ENCODE measurements at regions not wholly inside any gene's neighbourhood (a gene's known extent, or its start where the extent isn't known, plus 50 kb on each side); places are given as distances from the start of the nearest gene placed in this dataset.

DNA sequence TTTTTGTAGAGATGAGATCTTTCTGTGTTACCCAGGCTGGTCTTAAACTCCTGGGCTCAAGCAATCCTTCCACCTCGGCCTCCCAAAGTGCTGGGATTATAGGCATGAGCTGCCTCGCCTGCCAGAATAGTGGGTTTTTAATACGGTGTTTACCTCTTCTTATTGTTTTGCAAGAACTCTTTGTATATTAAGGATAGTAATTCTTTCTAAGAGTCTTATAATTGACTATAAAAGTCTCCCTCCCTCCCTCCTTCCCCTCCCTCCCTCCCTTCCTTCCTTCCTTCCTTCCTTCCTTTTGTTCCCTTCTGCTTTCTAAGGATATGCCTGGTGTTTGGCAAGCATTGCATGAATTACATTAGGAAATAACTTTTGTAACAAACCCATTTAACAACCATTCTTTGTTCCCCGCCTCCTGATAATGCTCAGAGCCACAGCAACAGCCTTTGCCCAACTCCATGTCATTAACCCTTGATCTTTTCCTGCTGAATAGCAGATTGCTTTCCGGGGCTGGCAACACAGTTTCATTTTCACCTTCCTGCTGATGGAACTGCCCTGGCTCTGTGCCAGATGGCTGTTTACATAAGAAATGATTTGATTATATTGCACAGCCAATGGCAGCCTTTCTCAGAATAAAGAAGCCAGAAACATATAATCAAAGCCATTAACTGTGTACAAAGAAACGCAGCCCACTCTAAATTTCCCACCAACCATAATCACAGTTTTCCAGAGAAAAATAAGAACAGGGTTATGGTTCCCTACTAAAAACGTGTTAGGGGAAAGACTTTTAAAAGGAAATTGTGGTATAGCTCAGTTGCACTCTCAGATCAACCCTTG lies 143.7 kb upstream of the PTPN1 start:
- peaks cover 2% of the 10 kb centered on the region for H3K27me3 ChIP-seq (ENCODE audit: control insufficient read depth, insufficient read depth, low read length)
- peaks cover 8 to 17% of the 10 kb centered on the region in 2 donors for H3K4me1 Mint-ChIP-seq
- no peaks in the 10 kb centered on the region for H3K36me3 ChIP-seq (ENCODE audit: control insufficient read depth, insufficient read depth, low read length)
- no peak overlapping the region for H3K4me3 ChIP-seq (ENCODE audit: low read length)
- WGBS (ENCODE audit: insufficient coverage), result 44% methylated on average over 4 of the region's 7 CpGs
- peaks cover 2 to 3% of the 10 kb centered on the region in 2 donors for H3K9me3 Mint-ChIP-seq
- peaks cover 30 to 54% of the 10 kb centered on the region in 2 donors for H3K27me3 Mint-ChIP-seq (ENCODE audit: low read depth in 2 of 2)
- peak in 1 of 2 donors; percentile 76 for DNase-seq
- no peak for ATAC-seq
- TF ChIP-seq CTCF (IDR thresholded peaks at IDR 0.05), result no peak
- H3K4me3 Mint-ChIP-seq, result no peak overlapping the region
- H3K4me1 ChIP-seq (ENCODE audit: control insufficient read depth, insufficient read depth, low read length), result peaks cover 3% of the 10 kb centered on the region
- no peak overlapping the region for H3K27ac Mint-ChIP-seq
- H3K36me3 Mint-ChIP-seq, result no peaks in the 10 kb centered on the region
- intact Hi-C loops (cut with micrococcal nuclease), result no loop called here
- H3K9me3 ChIP-seq (ENCODE audit: control insufficient read depth, insufficient read depth, low read length), result no peaks in the 10 kb centered on the region
- H3K27ac ChIP-seq (ENCODE audit: low read length), result no peak overlapping the region

- no peak for ATAC-seq
- Mint-ChIP-seq H3K4me1 (peaks cover 8 to 17% of the 10 kb centered on the region in 2 donors), H3K27me3 (ENCODE audit: low read depth in 2 of 2) (peaks cover 30 to 54% of the 10 kb centered on the region in 2 donors), H3K4me3 (no peak overlapping the region), H3K36me3 (no peaks in the 10 kb centered on the region), H3K9me3 (peaks cover 2 to 3% of the 10 kb centered on the region in 2 donors), H3K27ac (no peak overlapping the region)
- H3K4me3 ChIP-seq (ENCODE audit: low read length), result no peak overlapping the region
- WGBS (ENCODE audit: insufficient coverage), result 78% methylated on average over 5 of the region's 5 CpGs
- intact Hi-C loops (cut with micrococcal nuclease), result no loop called here
- DNase-seq, result no peak
- peaks cover 2% of the 10 kb centered on the region for H3K27me3 ChIP-seq (ENCODE audit: control insufficient read depth, insufficient read depth, low read length)
- H3K9me3 ChIP-seq (ENCODE audit: control insufficient read depth, insufficient read depth, low read length), result no peaks in the 10 kb centered on the region
- peaks cover 3% of the 10 kb centered on the region for H3K4me1 ChIP-seq (ENCODE audit: control insufficient read depth, insufficient read depth, low read length)
- H3K36me3 ChIP-seq (ENCODE audit: control insufficient read depth, insufficient read depth, low read length), result no peaks in the 10 kb centered on the region
- no peak for TF ChIP-seq CTCF (IDR thresholded peaks at IDR 0.05)
- H3K27ac ChIP-seq (ENCODE audit: low read length), result no peak overlapping the region
These were observed 143.0 kb upstream of the PTPN1 start for GRCh38 chr20:50367104-50367674.

DNA sequence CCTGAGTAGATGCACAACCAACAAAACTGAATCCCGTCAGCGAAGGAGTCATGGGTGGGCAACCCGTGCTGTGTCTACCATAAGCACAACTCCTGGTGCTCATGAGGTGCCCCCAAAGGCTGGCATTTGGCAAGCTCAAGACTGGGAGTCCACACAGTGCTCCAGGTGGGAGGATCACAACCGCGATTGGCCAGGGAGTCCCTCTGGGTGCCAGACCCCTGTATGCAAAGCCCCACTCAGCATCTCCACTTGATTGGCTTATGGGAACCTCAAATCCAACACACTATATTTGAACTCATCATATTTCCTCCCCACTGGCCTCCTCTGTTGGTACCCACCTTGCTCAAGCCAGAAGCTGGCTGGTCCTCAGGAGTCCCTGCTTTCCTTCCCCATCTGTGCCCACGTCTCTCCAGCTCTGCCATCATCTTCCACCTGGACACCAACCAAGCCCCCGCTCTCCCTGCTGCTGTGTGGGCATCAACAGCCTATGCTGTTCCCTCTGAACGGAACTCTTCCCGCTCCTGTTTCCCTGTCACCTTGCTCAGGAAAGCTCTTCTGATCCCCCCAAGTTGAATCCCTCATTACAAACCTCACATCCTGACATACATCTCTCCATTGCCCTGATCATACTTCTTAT lies 142.3 kb upstream of the PTPN1 start:
- Mint-ChIP-seq H3K9me3 (peaks cover 2 to 3% of the 10 kb centered on the region in 2 donors), H3K27me3 (ENCODE audit: low read depth in 2 of 2) (peaks cover 33 to 55% of the 10 kb centered on the region in 2 donors), H3K4me1 (peaks cover 8 to 17% of the 10 kb centered on the region in 2 donors), H3K4me3 (no peak overlapping the region), H3K36me3 (no peaks in the 10 kb centered on the region), H3K27ac (no peak overlapping the region)
- DNase-seq (no peak), ATAC-seq (no peak)
- H3K4me3 ChIP-seq (ENCODE audit: low read length), result no peak overlapping the region
- no peaks in the 10 kb centered on the region for H3K9me3 ChIP-seq (ENCODE audit: control insufficient read depth, insufficient read depth, low read length)
- TF ChIP-seq CTCF (IDR thresholded peaks at IDR 0.05), result no peak
- peaks cover 3% of the 10 kb centered on the region for H3K4me1 ChIP-seq (ENCODE audit: control insufficient read depth, insufficient read depth, low read length)
- no peak overlapping the region for H3K27ac ChIP-seq (ENCODE audit: low read length)
- intact Hi-C loops (cut with micrococcal nuclease), result no loop called here
- no peaks in the 10 kb centered on the region for H3K36me3 ChIP-seq (ENCODE audit: control insufficient read depth, insufficient read depth, low read length)
- 95% methylated on average over 9 of the region's 9 CpGs for WGBS (ENCODE audit: insufficient coverage)
- H3K27me3 ChIP-seq (ENCODE audit: control insufficient read depth, insufficient read depth, low read length), result peaks cover 2% of the 10 kb centered on the region
